GM18868 (cell line): ENCODE measurements at regions not wholly inside any gene's neighbourhood (a gene's known extent, or its start where the extent isn't known, plus 50 kb on each side); places are given as distances from the start of the nearest gene placed in this dataset.
A peak's percentile ranks its signal among the peaks of the same experiment; 100 is the strongest.

Source experiments
- ATAC-seq: cut with Tn5 transposase; IDR thresholded peaks from one replicate; pipeline ENCODE4 v1.9.1; 2021; ENCODE audit warnings: mild to moderate bottlenecking, moderate library complexity; ENCODE audit not compliant: unreplicated experiment

DNA sequence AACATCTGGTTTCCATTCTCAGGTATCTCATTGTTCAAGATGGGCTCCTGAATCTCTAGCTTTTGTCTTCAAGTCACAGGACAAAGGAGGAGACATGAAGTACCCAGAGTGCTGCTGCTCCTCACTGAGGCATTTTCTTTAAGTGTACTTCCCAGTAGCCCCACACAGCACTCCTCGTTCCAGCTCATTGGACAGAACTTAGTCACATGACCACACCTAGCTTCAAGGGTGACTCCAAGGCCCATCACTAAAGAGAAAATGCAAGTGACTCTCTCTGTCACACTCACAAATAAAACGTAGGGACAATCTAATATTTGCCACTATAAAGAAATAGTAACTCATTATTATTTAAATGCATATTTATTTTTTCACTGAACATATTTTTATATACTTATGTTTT is 58.3 kb upstream of the NEUROD6 start:
- no peak for ATAC-seq

DNA sequence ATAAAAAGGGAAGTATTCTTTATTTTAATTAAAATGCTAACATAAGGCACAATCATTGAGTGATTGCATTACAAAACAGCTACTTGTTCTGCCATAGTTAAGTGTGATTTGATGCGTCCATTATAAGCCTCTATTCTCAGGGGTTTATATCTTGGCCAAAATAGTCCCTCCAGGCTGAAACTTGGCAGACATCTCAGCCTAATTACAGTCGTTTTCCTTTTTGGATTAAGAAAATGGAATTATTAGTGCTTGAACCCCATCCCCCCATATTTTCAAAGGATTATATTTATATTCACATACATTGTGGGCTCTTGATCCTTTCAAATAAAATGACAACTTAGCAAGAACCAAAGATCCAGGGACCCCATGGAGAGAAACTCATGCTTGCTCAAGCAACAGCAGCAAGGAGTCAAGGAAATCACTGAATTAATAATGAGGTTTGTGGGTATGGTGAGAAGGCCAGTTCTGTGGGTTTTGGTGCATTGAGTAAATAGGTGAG is 66.7 kb upstream of the NEUROD6 start:
- no peak for ATAC-seq

DNA sequence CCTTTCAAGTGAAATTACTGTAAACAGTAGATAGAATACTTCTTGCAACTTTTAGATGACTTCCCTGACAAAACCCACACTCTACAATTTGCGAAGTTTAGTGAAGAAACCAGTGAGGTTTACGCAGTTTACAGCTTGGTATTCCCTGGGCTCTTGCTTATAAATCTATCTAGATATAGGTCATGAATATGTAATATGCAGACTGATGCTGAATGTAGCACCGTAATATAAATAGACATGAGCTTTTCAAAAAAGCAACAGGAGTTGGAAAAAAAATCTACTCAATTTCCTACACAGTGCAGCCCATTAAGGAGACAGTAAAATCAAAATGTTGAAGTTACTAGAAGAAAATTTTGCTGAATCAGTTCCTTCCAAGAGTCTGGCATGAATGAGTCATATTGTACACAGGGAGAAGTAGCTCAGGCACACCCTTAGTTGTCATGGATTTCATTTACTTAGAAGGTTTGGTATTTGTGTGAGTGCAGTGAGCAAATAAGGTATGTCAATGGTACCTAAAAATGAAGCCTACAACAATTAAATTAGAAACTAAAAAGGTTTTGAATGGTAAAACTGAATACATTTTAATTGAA is 67.7 kb upstream of the NEUROD6 start:
- no peak for ATAC-seq

DNA sequence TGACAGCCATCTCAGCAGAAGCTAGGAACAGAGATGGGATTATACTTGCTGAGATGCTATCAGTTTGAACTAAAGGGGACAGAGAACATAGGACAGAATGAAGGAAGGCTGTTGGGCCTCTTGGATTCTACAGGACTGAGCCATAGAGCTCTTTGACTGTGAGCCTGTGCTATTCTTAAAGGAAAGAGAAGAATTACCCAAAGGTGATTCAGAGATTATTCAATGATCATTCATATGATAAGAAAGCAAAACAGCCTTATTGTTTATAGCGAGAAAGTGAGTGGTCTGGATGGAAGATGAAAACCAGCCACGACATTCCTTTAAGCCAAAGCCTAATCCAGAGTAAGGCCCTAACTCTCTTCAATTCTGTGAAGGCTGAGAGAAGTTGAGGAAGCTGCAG is 69.7 kb upstream of the NEUROD6 start:
- no peak for ATAC-seq

DNA sequence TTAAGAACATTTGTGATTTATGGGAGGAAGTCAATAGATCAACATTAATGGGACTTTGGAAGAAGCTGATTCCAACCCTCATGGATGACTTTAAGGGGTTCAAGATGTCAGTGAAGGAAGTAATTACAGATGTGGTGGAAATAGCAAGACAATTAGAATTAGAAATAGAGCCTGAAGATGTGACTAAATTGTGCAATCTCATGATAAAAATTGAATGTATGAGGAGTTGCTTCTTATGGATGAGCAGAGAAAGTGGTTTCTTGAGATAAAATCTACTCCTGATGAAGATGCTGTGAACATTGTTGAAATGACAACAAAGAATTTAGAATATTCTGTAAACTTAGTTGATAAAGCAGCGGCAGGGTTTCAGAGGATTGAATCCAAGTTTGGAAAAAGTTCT is 70.9 kb upstream of the NEUROD6 start:
- no peak for ATAC-seq

DNA sequence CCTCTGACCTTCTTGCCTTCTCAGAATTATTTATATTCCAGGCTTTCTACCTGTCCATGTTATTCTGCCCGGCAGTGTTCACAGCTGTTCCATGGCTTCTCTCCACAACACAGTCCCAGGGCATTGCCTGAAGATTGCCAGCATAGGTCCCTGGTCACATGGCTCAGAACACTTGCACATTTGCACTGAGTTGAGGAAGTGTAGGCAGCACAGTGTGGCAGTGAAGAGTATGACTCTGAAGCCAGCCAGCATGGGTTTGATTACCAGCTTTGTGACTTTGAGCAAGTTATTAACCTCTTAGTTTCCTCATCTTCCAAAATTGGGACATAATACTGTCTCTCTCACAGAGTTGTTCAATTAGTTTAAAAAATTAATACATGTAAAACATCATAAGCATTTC is 73.2 kb upstream of the NEUROD6 start:
- ATAC-seq, result no peak

DNA sequence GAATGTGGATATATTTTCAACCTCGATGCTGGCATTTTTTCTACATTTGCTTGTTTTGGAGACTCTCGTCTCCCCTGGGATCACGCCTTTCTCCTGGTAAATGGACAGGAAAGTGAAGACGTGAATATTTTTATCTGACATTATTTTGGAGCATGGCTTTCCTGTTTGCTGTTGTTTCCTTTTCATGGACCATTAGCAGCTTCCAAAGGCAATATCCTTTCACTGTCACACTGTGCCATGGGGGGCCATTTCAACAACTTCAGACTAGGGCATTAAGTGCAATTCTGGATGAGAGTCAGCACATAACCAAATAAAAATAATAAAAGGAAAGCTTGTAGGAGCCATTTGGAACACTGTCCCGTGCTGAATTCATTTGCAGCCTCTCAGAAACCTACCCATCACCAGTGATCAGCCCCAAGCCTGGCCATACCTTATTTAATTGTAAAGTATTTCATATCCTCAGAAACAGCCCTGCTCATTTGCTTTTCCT is 75.9 kb upstream of the NEUROD6 start:
- ATAC-seq, result no peak

DNA sequence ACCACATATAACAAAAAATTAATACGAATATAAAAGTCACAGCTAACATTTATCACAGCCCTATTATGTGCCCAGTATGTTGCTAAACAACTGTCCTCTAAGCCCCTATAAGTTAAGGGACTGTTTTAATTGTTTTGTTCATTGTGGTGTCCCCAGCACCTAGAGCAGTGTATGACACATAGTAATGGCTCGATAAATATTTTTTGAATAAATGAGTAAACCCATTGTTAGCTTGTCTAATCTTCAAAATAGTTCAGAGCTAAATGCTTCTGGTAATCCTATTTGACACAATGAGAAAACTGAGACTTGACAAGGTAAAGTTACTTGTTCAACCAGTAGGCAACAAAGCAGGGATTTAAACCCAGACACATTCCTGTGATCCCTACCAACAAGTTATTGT is 78.4 kb upstream of the NEUROD6 start:
- no peak for ATAC-seq

DNA sequence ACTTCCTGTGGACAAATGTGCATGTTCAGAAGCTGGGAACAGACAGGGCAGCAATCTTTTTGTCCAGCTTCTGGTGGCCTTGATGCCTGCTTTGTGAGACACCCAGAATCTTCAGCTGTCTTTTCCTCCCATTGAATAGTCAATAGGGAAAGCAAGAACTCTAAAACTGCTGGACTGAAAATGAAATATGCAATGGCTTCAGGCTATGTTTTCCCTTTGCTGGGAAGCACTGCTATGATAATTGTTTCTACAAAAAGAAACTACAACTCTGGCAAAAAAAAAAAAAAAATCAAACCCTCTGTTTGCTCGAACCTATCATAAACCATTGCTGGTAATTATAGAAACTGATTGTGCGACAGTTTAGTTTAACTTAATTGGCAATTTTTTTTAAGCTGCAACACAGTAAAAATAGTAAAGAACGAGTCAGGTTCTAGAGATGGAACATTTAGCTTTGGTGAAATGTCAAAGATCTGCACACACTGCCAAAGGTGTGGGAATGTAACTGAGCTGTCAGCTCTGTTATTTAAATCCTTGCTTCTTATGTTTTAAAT is 79.1 kb upstream of the NEUROD6 start:
- no peak for ATAC-seq

DNA sequence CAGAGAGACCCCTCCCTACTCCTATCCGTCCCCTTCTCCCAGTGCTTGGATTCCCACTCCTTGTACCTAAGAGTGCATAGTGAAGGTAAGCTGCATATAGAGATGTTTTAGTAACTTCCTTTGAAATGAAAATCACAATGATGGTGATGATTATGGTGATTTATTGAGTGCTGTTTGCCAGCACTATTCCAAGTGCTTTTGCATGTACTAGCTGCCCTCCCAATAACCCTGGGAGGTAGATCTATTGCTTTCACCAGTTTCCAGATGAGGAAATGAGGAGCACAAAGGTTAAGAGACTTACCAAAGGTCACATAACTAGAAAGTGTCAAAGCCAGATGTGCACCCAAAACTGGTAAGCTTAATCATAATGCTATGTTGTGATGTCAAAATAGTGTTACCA is 80.4 kb upstream of the NEUROD6 start:
- ATAC-seq, result no peak

DNA sequence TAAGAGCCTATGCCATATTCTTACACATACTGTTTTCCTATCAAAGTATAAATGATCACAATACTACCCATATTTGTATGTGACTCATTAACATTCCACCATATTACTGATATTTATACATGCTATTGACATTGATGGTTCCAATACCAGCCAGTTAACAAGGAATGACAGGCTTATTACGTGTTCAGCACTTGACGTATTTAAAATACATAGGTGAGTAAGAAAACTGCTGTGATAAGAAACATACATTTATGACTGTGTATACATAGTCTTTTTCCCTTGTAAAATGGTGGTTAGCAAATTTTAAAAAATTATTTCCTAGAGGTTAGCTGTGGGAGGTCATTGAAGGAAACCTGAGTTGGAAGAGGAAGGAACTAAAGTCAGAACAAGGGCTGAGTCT is 81.1 kb upstream of the NEUROD6 start:
- ATAC-seq, result no peak

DNA sequence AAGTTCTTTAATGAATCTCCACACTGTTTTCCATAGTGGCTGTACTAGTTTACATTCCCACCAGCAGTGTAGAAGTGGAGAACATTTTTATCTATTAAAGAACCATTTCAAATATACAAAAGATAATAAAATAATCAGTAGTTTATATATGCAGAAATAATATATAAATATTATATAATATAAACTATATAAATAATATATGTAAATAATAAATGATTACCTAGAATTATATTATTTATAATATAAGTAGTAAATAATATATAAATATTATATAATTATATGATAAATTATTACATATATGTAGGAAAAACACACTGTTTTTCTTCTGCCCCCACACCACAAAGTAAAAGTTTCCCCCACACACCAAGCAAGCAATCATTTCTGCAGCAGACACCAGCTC is 83.5 kb upstream of the NEUROD6 start:
- ATAC-seq, result no peak

DNA sequence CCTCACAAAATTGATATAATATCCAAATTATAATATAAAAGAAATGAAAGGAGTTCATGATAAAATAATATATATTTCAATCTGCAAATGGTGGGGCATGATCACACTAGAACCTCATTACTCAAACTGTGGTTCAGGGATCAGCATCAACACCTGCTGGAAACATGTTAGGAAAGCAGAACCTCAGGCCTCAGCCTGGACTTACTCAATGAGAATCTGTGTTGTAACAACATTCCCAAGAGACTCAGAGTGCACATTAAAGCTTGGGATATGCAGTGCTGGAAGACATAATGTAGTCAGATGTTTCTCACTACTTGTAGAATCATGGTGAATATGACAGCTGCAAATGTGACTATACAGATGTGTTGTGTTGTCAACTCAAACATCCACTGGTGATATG is 81.7 kb upstream of the ITPRID1 start:
- ATAC-seq, result no peak

DNA sequence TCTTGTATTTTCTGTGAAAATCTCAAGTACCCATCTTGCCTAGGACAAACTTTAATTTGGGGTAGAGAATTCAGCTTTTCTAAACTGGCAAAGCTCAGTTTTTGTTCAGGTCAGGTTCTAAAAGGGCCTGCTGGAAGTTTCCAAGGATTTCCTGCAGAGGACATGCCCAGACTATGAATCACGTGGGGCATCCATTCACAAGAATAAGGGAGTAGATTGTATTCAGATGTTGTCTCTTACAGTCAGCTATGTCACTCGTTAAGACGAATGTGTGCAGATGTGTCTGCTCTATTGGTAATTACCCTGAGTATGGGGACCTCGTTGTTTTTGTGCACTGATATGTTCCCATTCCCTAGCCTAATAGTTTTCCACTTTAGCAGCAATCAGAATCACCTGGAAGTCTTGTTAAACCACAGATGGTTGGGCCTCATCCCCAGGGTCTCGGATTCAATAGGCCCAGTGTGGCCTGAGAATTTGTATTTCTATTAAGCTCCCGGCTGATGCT is 81.0 kb upstream of the ITPRID1 start:
- no peak for ATAC-seq

DNA sequence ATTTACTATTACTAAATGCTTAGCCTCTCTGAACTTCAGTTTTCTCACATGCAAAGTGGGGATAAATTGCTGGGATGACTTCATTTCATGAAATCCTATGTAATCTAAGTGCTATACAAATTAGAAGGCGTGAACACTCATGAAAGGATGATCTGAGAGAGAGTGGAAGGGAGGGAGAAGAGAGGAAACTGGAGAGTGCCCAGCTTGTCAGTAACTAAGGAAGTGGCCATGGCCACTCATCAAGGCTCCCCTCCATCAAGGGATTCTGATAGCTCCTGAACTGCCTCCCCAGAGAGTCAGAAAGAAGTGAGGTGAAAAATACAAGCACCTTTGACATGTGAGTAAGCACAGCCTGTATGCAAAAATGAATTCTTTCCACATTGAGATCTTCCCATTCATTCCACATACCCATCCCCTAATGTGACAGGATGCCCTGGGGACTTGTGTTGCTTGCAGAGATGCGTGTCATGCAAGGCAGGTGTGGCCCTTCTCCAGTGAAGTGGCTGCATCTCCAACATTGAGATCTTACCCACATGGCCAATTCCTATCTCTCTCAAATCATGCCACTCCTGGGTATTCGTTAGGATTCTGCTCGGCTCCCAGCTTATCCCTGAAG is 76.5 kb upstream of the ITPRID1 start:
- ATAC-seq, result no peak

DNA sequence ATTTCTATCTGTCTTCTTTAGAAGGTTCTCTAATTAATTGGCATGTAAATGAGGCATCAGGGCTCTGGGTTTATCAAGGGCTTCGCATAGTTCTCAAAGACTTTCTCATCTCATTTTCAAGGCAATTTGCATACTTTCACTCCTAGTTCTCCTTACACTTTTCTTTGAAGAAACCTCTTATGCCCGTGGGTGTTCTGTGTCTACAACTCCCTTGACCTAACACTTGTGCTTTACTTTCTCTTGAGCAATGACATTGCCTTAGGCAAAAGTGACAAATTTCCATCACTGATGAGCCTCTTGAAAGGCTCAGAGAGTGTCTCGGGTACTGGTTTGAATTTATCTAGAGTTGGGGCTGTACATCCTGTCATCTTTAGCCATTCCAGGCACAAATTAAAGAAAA is 74.7 kb upstream of the ITPRID1 start:
- peak; percentile 52 for ATAC-seq

DNA sequence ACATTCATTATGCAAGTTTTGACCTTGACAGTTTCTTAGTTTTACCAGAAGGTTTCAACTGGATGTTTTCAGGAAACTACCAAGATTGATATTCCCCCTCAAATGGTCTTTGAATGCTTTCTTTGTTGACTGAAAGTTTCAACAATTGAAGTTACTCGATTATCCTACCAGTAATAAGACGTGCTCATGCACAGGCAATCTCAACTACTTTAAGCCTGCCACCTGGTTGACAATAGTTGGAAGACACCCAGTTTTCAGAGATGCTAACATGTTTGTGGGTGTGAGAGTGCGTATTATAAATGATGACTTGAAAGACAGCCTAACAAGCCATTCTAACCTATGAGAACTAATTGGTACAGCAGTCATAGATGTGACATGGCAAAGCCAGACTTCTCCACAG is 73.4 kb upstream of the ITPRID1 start:
- no peak for ATAC-seq

DNA sequence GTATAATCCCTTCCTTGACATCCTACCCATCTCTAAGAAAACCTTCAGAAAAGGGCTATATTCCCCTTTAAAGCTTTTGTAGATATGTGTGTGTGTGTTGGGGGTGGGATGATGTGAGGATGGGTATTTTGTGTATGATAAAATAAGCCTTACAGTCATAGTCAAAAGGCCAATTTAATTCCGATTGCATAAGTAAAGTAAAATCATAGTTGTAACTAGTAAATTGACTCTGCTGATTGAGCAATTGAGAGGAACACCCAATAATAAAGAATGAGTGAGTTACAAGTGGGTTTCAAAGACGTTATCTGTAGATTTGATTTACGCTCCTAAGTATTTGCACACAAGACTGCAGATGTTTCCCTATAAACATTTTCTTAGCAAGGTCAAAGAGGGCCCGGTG is 71.3 kb upstream of the ITPRID1 start:
- ATAC-seq, result no peak

DNA sequence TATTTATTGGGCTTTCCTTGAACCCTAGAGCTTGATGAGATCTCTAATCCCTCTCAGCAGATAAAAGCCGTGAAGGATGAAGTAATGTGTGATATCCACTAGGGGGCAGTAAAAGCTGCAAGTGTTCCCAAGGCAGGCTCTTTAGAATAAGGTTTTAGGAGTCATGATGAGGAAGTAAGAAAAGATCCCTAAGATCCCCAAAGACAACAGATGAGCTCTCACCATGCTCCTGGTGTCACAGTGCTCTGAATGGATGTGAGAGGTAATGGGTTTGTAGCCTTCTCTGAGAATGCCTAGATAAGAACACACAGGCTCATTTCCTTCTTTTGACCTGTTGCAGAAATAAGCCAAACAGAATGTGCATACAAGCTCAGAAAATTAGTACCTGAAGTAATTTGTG is 70.4 kb upstream of the ITPRID1 start:
- peak; percentile 76 for ATAC-seq

DNA sequence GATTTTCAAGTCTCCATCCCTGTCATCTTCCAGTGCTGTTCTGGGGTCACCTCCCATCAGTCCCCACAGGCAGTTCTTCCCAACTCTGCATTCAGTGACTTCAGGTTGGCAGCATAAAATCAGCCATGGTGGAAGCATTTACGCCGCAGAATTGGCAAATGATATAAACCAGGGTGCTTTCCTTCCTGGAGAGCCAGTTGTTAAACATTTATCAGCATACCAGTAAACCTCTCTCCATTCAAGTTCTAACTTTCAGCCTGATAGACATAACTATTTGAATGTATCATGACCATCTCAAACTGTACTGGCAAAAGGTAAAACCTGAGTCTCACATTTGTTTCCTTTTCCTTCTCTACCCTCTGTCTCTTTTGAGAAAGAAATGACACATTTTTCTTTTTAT is 69.7 kb upstream of the ITPRID1 start:
- ATAC-seq, result no peak

DNA sequence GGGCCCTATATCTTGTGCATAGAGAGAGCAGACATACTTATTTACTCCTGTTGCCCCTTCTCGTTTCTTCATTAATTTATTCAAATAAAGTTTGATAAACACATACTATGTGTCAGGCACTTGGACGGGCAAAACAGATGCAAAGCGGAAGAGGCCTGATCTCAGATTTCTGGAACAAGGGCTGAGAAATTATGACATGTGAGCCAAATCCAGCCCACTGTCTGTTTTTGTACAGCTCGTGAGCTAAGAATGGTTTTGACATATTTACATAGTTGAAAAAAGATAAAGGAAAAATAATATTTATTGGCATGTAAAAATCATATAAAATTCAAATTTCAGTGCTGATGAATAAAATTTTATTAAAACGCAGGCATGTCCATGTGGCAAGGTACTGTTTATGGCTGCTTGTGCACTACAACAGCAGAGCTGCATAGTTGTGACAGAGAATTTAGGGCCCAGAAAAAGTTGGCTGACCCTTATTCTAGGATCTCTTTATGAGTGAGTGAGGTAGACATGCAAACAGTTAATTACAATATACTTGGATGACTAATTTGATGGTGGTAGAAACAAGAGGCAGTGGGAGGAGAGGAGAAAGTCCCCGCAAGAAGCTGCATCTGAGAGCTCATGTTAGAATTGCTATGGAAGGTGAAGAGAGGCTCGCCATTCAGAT is 68.1 kb upstream of the ITPRID1 start:
- ATAC-seq, result no peak

DNA sequence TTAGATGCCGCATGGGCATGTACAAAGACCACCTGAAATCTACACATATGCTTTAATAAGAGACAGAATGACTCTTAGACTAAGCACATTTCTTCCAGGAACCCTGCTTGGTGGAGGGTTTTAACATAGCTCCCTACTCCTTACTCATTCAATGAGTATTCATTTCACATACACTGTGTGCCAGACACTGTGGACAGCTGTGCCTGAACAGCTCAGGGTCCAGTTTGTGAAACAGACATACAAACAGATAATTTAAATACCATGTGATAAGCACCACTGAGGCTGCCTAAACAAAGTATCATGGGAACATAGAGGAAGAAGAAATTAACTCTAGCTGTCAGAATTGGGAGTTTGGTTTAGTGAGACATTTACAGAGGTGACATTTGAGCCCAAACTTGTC is 65.2 kb upstream of the ITPRID1 start:
- ATAC-seq, result no peak
